ENCODE measurements at regions not wholly inside any gene's neighbourhood (a gene's known extent, or its start where the extent isn't known, plus 50 kb on each side); places are given as distances from the start of the nearest gene placed in this dataset.

GRCh38 chr5:166236327-166236726 lies 2055.1 kb upstream of the WWC1 start:
- H3K4me3 ChIP-seq (ENCODE audit: low read length), result no peak overlapping the region
- H3K9me3 ChIP-seq (ENCODE audit: control insufficient read depth, insufficient read depth, low read length), result peaks cover 11% of the 10 kb centered on the region
- no peaks in the 10 kb centered on the region for H3K27me3 ChIP-seq (ENCODE audit: control insufficient read depth, insufficient read depth, low read length)
- Mint-ChIP-seq H3K4me3 (no peak overlapping the region), H3K9me3 (peaks cover 18 to 30% of the 10 kb centered on the region in 2 donors), H3K4me1 (no peaks in the 10 kb centered on the region), H3K27me3 (ENCODE audit: low read depth in 2 of 2) (no peaks in the 10 kb centered on the region), H3K36me3 (peaks cover 24% of the 10 kb centered on the region), H3K27ac (no peak overlapping the region)
- DNase-seq (no peak), ATAC-seq (no peak)
- WGBS (ENCODE audit: insufficient coverage), result no CpG with 5 or more reads among the region's 1 CpG
- no peak for TF ChIP-seq CTCF (IDR thresholded peaks at IDR 0.05)
- no peak overlapping the region for H3K27ac ChIP-seq (ENCODE audit: low read length)
- no peaks in the 10 kb centered on the region for H3K36me3 ChIP-seq (ENCODE audit: control insufficient read depth, insufficient read depth, low read length)
- no peaks in the 10 kb centered on the region for H3K4me1 ChIP-seq (ENCODE audit: control insufficient read depth, insufficient read depth, low read length)
- intact Hi-C loops (cut with micrococcal nuclease), result no loop called here

DNA sequence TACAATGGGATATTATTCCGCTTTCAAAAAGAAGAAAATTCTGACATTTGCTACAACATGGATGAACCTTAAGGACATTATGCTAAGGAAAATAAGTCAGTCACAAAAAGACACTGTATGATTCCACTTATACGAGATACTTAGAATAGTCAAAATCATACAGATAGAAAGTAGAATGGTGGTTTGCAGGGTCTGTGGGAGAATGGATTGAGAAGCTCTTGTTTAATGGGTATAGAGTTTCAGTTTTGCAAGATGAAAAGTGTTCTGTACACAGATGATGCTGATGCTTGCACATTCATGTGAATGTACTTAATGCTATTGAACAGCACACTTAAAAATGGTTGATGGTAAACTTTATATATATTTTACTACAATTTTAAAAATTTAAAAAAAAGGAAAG lies 2050.7 kb upstream of the WWC1 start:
- no peak for TF ChIP-seq CTCF (IDR thresholded peaks at IDR 0.05)
- Histone ChIP-seq H3K4me3 (ENCODE audit: low read length) (no peak overlapping the region), H3K9me3 (ENCODE audit: control insufficient read depth, insufficient read depth, low read length) (peaks cover 4% of the 10 kb centered on the region), H3K4me1 (ENCODE audit: control insufficient read depth, insufficient read depth, low read length) (no peaks in the 10 kb centered on the region), H3K27ac (ENCODE audit: low read length) (no peak overlapping the region), H3K36me3 (ENCODE audit: control insufficient read depth, insufficient read depth, low read length) (no peaks in the 10 kb centered on the region), H3K27me3 (ENCODE audit: control insufficient read depth, insufficient read depth, low read length) (no peaks in the 10 kb centered on the region)
- peaks cover 14% of the 10 kb centered on the region for H3K36me3 Mint-ChIP-seq
- ATAC-seq (no peak), DNase-seq (no peak)
- no peak overlapping the region for H3K4me3 Mint-ChIP-seq
- no peaks in the 10 kb centered on the region for H3K4me1 Mint-ChIP-seq
- WGBS (ENCODE audit: insufficient coverage), result 100% methylated on average over 2 of the region's 2 CpGs
- H3K9me3 Mint-ChIP-seq, result peaks cover 20 to 34% of the 10 kb centered on the region in 2 donors
- intact Hi-C loops (cut with micrococcal nuclease), result no loop called here
- H3K27me3 Mint-ChIP-seq (ENCODE audit: low read depth in 2 of 2), result no peaks in the 10 kb centered on the region
- no peak overlapping the region for H3K27ac Mint-ChIP-seq

DNA sequence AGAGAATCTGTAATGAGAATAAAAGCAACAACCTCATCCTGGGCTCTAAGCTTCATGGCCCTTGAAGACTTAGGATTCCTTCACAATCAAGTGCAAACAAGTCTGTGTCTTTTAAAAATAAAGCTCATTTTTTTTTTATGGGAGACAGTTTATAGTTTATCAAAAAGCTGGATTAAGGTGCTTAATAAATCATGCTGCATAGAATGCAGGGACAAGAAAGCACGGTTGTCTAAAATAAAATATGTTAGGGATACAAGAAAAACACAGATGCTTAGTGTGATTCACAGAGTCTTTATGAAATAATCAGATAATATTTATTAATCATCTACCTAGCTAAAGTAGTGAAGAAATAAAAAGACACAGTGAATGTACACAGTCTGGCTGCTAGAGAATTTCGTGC lies 2045.9 kb upstream of the WWC1 start:
- Histone ChIP-seq H3K9me3 (ENCODE audit: control insufficient read depth, insufficient read depth, low read length) (no peaks in the 10 kb centered on the region), H3K4me3 (ENCODE audit: low read length) (no peak overlapping the region), H3K27ac (ENCODE audit: low read length) (no peak overlapping the region), H3K4me1 (ENCODE audit: control insufficient read depth, insufficient read depth, low read length) (no peaks in the 10 kb centered on the region), H3K36me3 (ENCODE audit: control insufficient read depth, insufficient read depth, low read length) (no peaks in the 10 kb centered on the region), H3K27me3 (ENCODE audit: control insufficient read depth, insufficient read depth, low read length) (no peaks in the 10 kb centered on the region)
- intact Hi-C loops (cut with micrococcal nuclease), result no loop called here
- no peaks in the 10 kb centered on the region for H3K4me1 Mint-ChIP-seq
- 80% methylated on average over 1 of the region's 2 CpGs for WGBS (ENCODE audit: insufficient coverage)
- ATAC-seq (no peak), DNase-seq (no peak)
- H3K36me3 Mint-ChIP-seq, result no peaks in the 10 kb centered on the region
- no peak overlapping the region for H3K27ac Mint-ChIP-seq
- peaks cover 25 to 35% of the 10 kb centered on the region in 2 donors for H3K9me3 Mint-ChIP-seq
- H3K4me3 Mint-ChIP-seq, result no peak overlapping the region
- no peaks in the 10 kb centered on the region for H3K27me3 Mint-ChIP-seq (ENCODE audit: low read depth in 2 of 2)
- TF ChIP-seq CTCF (IDR thresholded peaks at IDR 0.05), result no peak

DNA sequence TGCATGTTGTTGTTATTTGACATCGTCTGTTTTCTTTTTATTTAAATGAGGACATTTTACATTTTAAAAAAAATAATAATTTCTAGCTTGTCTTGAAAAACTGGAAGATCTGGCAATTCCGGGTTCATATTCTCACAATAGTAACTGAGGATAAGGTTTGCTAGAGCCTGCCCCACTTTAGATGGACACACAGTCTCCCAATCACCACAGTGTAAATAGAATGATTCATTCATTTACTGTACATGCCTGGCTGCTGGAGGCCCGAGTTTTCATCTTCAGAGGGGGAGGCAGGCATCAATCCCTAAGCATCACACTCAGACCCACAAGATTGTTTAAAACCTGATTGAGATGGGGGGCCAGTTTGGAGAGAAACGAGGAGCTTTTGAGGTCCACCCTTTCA lies 2039.7 kb upstream of the WWC1 start:
- H3K27ac ChIP-seq (ENCODE audit: low read length), result no peak overlapping the region
- no peak overlapping the region for H3K4me3 Mint-ChIP-seq
- H3K27me3 Mint-ChIP-seq (ENCODE audit: low read depth in 2 of 2), result no peaks in the 10 kb centered on the region
- no peaks in the 10 kb centered on the region for H3K4me1 ChIP-seq (ENCODE audit: control insufficient read depth, insufficient read depth, low read length)
- H3K36me3 Mint-ChIP-seq, result no peaks in the 10 kb centered on the region
- H3K4me1 Mint-ChIP-seq, result no peaks in the 10 kb centered on the region
- H3K9me3 ChIP-seq (ENCODE audit: control insufficient read depth, insufficient read depth, low read length), result peaks cover 2% of the 10 kb centered on the region
- peaks cover 15 to 28% of the 10 kb centered on the region in 2 donors for H3K9me3 Mint-ChIP-seq
- no peaks in the 10 kb centered on the region for H3K36me3 ChIP-seq (ENCODE audit: control insufficient read depth, insufficient read depth, low read length)
- no peaks in the 10 kb centered on the region for H3K27me3 ChIP-seq (ENCODE audit: control insufficient read depth, insufficient read depth, low read length)
- no peak overlapping the region for H3K4me3 ChIP-seq (ENCODE audit: low read length)
- H3K27ac Mint-ChIP-seq, result no peak overlapping the region
- 100% methylated on average over 1 of the region's 4 CpGs for WGBS (ENCODE audit: insufficient coverage)
- intact Hi-C loops (cut with micrococcal nuclease), result no loop called here
- TF ChIP-seq CTCF (IDR thresholded peaks at IDR 0.05), result no peak
- DNase-seq (no peak), ATAC-seq (no peak)

Data from natural killer cell (primary cell).